ENCODE measurements at regions not wholly inside any gene's neighbourhood (a gene's known extent, or its start where the extent isn't known, plus 50 kb on each side); places are given as distances from the start of the nearest gene placed in this dataset.

GRCh38 chrX:16436348-16437188 is 213.4 kb upstream of the S100G start:
- TF ChIP-seq CTCF (conservative IDR thresholded peaks at IDR 0.05) (peak; percentile 73), ZFX (IDR thresholded peaks at IDR 0.05) (no peak)
